GM18499 (cell line): ENCODE measurements at regions not wholly inside any gene's neighbourhood (a gene's known extent, or its start where the extent isn't known, plus 50 kb on each side); places are given as distances from the start of the nearest gene placed in this dataset.

ENCODE experiments used
- ATAC-seq: cut with Tn5 transposase; IDR thresholded peaks from one replicate; pipeline ENCODE4 v1.9.1; 2021; ENCODE audit warnings: moderate number of reproducible peaks; ENCODE audit not compliant: insufficient read depth, unreplicated experiment

DNA sequence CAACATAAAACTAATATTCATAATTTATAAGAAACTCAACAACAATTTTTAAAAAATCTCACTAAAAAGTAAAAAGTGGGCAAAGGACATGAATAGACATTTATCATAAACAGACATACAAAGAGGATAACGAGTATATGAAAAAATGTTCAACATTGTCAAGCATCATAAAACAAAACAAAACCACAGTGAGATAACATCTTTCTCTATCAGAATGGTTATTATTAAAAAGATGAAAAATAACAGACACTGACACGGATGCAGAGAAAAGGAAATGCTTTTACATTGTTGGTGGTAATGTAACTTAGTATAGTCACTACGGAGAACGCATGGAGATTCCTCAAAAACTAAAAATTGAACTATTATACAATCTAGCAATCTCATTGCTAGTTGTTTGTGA is 813.0 kb downstream of the LUZP2 start:
- ATAC-seq, result no peak

DNA sequence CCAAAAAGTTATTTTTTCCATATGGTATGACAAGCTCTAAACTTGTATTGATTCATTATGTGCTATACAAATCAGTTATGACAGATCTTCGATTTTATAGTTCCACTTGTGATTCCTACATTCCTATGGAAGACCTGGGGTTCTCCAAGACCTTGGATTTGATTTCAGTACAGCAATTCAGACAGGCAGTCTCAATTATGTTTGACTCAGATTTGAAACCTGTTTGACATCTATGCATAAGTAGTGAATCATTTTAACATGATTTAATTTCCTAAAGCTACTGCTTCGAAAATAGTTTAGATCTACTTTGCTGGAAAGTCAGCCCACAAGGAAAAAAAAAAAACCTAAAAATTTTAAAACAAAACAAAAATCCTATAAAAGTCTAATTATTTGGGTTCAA is 820.4 kb downstream of the LUZP2 start:
- ATAC-seq, result no peak

DNA sequence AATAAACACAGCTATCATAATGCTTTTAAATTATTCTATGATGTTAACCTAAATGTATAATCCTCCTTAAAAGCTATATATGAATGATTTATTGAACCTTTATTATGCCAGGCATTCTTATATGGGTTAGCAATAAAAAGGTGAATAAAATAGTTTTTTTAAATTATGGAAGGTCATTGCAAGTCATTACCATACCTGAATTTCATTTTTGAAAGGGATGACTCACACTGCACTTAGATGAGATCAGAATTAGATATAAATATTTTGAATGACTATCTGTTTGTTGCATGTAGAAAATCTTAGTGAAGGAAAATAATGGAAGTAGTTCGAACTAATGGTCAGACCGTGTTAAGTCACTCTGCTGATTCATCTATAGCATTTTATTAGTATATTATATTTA is 822.3 kb downstream of the LUZP2 start:
- ATAC-seq, result no peak

DNA sequence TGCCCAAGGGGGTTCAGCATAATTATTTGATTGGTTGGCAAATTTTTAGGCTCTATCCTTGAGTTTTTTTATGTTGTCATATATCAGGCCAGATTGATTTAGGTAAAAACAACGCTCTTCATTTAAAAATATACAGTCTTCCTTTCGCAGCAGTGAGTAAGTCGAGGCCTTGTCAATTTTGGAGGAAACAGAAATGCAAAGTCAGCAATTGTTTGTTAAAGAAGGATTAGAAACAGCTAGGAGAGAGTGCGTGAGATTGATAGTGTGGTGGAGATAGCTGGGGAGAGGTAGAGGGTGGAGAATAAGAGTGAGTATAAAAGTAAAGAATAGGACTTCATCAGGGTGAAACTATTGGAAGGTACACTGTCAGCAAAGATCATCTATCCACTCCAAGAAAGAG is 830.8 kb downstream of the LUZP2 start:
- ATAC-seq, result no peak

DNA sequence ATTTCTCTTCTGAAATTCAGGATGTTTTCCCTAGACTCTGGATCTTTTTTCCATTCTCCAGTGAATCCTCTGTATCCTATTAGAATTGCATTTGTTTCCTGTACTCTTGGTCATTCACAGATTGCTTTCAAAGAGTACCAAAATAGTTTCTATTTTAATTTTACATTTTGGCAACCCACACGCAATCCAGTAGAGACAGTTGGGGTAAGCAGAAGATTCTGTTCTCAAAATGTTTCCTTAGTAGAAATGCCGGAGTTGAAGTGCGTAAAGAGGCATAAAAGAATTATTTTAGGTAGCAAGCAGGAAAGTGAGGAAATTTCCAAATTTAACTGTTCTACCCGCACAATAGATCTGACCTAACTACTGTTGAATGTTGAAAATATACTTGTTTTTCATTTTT is 842.4 kb downstream of the LUZP2 start:
- ATAC-seq, result no peak

DNA sequence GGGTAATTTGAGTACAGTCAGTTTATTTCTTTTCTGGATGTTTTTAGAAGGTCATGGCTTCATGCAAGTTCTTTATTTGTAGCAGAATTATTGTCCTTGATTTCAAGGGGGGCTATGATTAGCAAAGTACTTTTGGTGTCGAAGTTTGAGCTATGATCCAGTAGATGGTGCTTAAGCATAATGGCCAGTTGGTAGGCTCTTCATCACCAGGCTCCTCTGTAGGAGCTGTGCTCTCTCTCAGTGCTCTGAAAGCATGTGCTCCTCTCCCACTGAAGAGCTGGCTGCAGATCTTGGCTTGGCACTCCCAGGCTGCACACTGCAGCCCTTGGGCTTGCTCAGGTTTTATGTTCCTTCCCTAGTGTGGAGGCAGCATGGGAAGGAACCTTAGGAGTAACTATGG is 852.7 kb downstream of the LUZP2 start:
- ATAC-seq, result no peak

DNA sequence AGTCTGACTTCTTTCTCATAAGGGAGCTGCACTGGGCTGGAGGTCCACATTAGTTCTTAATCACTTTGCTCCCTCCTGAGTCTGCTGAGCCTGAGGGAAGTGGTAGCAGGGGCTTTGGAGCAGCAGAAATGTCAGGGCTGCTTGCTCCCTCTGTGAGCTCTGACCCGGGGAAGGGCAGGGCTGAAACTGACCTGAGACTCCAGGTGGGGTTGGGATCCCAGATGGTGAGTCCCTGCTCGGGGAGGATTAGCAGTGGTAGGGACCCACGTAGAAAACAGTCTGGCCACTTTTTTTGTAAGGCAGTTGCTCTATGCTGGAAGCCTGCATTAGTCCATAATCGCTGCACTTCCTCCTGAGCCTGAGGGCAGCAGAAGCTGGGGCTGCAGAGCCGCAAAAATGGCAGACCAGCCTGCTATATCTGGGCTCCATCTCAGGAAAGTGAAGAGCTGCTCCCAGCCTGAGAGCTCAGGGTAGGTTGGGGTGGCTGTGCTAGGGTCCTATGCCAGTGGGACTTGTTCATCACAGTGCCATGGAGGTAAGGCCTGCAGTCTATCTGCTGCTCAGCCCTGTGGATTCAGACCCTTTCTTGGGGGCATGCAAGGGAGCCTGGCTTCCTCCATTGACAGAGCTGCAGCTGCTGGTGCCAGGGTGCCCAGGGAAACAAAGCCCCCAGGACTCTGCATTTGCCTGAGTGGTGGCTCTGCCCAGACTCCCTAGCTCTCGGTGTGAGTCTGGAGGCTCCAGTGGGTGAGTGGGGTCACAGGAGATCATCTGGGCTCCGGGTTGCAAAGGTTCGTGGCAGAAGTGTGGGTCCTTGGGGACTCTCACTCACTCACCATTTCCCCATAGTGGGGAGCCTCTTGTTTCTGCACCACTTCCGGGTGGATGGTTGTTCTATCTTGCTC is 854.3 kb downstream of the LUZP2 start:
- no peak for ATAC-seq

DNA sequence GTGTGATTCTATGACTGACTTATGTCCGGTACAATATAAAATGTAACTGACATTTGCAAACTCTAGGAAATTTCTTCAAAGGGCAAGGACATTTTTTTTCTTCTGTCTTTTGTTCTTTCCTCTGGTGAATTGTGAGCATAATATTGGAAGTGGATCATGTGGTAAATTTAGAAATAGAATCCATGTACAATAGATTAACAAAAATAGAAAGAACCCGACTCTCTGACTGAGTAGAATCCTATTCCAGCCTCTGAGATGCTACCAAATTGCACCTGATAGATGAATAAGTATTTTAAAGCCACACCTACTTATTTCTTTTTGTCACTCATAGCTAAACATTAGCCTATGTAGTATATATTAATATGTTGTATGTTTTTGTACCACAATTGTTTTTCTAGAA is 860.3 kb downstream of the LUZP2 start:
- ATAC-seq, result no peak

DNA sequence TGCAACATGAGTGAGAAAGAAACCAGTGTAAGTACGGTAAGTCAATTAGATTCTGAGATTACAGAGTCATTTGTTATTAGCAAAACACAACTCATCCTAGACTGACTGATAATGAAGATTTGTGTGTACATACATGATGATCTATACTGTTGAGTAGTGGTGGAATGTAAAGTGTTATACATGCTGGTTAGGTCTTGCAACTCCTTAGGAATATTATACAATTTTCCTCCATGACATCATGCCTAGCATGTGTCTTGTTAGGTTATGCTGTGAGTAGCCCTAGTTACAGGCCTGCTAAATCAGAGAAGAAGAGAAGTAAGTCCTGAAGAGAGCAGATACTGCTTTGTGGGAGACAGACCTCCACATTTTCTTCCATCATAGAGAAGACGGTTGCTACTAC is 880.6 kb downstream of the LUZP2 start:
- ATAC-seq, result no peak

DNA sequence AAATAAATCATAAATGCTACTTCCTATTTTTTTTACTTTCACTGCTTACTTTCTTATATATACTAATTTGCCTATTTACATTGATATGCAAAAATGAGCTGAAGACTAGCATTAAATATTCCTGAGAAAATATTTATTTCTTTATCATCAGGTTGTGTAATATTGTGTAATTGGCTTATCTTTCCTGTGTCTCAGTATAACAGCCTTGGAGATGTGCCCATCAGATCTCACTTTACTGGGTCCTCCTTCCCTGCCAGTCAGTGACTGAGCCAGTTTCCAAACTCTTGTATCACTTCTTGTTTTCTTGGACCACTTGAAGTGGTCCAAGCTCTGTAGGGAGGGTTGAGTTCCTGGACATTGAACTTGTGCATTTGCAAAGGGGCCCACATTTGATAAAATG is 900.0 kb downstream of the LUZP2 start:
- ATAC-seq, result no peak

DNA sequence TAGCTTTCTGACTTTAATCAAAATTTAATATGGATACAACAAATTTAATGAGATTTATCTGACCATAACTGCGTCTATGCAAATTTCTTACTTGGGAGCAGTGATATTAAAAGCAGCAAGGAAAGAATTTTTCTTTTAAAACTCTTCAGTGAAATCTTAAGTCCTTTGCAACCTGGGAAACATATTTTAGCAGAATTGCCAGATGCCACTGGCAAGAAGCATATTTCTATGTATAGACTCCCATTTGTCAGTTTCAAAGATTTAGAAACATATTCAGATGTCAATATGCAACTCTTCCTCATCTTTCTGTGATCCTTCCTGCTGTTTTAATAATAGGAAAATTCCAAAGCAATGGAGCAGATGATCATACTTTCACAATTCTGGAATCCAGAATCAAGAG is 911.3 kb downstream of the LUZP2 start:
- no peak for ATAC-seq

DNA sequence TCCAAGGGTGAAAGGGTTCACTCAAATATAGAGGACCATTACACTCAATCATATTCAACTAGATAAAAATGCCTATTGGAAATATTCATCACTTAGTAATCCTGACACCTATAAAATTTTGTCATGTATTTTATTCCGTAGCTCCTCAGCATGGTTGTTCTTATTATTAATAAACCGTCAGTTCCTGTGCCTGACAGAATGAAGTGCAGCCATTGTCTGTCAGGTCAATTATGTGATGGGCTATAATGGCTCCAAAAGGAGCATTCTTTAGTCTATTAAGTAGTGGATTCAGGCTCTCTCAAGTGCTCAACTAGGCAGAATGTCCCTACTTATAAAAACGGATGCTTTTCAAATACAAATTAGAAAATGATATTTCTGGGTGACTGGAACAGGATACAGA is 916.1 kb upstream of the ANO3 start:
- ATAC-seq, result no peak

DNA sequence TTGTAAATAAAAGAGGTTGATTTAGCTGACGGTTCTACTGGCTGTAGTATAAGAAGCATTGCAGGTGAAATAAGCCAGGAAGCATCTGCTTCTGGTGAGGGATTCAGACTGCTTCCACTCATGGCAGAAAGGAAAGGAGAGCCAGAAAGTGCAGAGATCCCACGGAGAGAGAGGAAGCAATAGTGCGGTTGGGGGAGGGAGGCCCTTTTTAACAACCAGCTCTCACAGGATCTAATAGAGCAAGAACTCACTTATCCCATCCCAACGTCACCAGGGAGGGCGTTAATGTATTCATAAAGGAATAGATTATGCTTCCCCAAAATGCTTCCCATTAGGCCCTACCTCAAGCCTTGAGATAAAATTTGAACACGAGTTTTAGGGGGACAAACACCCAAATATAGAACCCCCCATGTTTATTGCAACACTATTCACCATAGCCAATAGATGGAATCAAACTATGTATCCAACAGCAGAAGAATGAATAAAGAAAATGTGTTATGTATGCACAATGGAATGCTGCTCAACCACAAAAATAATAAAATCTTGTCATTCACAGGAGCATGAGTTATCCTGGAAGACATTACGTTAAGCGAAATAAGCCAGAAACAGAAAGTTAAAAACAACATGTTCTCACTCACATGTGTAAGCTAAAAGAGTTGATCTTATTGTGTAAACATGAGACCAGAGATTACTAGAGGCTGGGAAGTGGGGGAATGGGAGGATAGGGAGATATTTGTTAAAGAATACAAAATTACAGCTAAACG is 908.3 kb upstream of the ANO3 start:
- no peak for ATAC-seq

DNA sequence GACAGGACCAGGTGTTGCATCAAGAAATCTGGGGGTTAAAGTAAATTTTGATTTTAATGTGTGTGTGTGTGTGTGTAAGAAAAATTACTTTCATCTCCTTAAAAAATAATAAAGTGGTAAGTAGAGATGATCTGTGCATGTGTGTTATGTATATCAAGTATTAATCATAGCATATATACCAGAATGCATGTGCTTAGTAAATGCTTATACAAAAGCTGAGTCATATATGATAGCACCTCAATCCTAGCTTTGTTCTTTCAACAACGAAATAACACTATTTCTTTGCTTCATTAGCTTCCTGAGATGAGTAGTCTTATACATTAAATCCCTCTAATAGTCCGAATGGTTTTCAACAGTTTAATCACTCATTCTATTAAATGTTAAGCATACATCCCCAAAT is 899.6 kb upstream of the ANO3 start:
- ATAC-seq, result no peak

DNA sequence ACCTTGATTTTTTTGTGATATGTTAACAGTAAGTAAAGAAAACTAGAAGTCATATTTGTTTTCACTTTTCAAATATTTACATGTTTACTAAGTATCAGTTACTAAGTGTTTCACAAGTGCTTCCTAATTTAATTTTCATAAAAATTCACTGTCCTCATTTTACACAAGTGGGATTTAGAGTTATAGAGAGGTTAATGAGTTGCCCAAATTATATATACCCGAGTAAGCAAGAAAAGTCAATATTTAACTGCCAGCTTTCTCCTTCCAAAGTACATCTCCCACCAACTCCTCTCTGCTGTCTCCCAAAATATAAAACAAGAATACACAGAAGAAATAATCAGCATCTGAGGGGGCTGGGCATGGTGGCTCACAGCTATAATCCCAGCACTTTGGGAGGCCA is 896.7 kb upstream of the ANO3 start:
- no peak for ATAC-seq

DNA sequence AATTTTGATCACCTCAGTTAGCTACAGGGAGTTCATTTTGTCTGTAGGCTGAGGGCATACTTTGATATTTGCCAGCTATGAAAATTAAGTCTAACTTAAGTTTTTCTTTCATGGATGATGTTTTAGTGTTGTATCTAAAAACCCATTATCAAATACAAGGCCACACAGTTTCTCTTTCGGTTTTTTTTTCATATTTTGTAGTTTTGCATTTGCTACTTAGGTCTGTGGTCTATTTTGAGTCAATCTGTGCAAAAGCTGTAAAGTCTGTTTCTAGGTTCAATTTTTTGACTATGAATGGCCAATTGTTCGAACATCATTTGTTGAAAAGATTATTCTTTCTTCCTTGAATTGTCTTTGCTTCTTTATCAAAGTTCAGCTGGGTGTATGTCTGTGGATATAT is 895.6 kb upstream of the ANO3 start:
- ATAC-seq, result no peak

DNA sequence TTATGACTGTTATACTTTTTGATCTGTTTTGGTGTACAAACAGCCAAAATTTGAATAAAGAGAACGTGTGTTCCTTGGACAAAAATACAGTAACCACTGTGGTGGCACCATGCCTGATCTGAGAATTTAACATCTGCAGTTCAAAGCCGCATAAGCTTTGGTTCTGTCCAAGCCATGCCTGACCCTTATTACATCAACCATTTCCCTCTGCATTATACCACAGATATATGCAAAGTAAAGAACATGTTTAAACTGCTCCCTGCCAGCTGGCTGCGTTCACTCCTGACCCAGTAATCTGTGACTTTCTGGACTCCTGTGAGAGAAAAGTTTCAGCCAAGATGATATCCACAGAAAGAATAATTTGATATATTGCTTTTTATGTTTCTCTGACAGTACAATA is 890.5 kb upstream of the ANO3 start:
- ATAC-seq, result no peak

DNA sequence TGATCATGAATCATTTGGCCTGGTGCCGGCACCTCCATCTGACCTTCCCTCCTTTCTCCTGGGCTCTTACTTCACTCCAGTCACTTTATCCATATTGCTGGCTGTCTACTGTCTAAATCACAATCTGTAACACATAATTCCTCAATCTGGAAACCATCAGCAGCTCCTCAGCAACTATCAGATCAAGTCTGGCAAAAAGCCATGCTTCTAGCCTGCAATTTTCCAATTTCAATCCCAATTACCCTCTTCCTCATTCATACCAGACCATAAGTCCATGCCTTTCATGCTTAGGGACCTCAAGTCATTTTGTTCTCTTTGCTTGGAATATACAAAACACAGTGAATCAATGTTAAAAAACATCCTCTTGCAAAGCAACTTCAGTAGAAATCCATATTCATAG is 882.8 kb upstream of the ANO3 start:
- ATAC-seq, result no peak

DNA sequence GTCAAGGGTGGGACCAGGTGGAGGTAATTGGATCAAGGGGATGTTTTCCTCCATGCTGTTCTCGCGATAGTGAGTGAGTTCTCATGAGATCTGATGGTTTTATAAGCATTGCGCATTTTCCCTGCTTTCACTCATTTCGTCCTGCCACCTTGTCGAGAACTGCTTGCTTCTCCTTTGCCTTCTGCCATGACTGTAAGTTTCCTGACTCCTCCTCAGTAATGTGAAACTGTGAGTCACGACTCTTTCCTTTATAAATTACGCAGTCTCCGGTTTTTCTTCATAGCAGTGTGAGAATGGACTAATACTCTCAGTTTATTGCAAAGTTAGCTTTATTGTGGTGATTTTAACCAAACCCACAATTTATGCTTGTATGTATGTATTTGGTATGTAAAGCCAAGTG is 878.5 kb upstream of the ANO3 start:
- ATAC-seq, result no peak

DNA sequence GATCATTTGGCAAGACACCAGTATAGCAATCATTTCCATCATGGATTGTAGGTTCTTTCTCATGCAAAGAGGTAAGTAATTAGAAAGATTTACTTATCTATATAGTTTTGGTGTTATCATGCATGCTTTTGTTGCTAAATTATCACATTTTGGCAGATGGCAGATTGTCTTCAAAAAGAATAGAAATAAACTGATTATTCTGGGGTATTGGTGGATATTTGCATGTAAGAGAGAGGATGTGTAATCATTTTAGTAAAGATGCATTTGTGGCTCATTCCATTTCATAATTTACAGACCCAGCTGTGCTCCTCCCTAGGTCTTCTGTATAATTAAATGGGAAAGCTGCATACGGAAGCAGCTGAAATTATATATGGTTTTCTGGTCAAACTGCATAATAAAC is 875.7 kb upstream of the ANO3 start:
- no peak for ATAC-seq

DNA sequence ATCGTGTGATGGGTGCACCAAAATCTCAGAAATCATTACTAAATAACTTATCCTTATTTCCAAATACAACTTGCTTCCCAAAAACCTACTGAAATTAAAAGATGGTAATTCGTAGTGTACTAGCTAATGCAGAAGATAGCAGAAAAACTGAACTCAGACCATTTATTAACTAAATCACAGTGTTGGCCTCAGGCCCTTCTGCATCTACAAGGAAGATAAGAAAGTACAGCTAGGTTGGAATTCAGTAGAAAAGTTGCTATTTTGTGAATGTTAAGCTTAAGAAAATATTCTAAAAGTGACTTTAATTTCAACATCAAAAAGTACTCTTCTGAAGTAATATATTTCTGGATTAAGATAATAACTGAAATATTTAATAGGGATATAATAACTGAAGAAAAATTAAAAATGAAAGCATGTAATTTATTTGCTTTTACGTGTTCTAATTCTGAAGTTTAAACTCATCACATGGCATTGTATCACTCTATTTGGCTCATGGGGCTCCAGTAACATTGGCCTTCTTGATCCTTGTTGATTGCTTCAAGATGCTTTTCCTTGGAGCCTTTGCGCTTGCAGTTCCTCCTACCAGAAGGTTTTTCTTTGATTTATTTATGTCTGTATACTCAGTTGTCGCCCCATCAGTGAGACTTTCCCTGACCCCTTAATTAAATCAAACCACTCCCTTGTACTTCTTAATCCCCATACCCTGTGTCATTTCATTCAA is 847.9 kb upstream of the ANO3 start:
- ATAC-seq, result no peak
